ENCODE measurements at regions not wholly inside any gene's neighbourhood (a gene's known extent, or its start where the extent isn't known, plus 50 kb on each side); places are given as distances from the start of the nearest gene placed in this dataset.

DNA sequence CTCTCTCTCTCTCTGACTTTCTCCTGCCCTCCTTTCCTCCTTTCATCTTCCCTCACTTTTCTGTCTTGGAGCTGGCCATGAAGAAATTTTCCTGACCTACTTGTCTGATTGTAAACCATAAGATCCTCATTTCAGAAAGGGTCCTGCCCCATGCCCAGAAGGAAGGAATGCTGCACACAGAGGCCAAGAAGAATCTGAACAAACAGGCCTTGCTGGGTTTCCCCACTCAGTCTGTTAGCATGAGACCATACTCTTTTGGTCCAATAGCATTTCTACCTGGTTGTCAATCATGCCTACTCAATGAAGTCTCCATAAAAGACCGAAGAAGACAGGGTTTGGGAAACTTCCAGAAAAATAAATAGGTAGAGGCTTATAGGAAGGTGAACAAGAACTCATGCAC is 128.7 kb downstream of the MAB21L3 start:
- TF ChIP-seq RAD21 (IDR thresholded peaks at IDR 0.05; ENCODE audit: low read length) = no peak
- TF ChIP-seq, protein P1, sequence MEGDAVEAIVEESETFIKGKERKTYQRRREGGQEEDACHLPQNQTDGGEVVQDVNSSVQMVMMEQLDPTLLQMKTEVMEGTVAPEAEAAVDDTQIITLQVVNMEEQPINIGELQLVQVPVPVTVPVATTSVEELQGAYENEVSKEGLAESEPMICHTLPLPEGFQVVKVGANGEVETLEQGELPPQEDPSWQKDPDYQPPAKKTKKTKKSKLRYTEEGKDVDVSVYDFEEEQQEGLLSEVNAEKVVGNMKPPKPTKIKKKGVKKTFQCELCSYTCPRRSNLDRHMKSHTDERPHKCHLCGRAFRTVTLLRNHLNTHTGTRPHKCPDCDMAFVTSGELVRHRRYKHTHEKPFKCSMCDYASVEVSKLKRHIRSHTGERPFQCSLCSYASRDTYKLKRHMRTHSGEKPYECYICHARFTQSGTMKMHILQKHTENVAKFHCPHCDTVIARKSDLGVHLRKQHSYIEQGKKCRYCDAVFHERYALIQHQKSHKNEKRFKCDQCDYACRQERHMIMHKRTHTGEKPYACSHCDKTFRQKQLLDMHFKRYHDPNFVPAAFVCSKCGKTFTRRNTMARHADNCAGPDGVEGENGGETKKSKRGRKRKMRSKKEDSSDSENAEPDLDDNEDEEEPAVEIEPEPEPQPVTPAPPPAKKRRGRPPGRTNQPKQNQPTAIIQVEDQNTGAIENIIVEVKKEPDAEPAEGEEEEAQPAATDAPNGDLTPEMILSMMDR (IDR thresholded peaks at IDR 0.05) = no peak
- TF ChIP-seq, protein P2, sequence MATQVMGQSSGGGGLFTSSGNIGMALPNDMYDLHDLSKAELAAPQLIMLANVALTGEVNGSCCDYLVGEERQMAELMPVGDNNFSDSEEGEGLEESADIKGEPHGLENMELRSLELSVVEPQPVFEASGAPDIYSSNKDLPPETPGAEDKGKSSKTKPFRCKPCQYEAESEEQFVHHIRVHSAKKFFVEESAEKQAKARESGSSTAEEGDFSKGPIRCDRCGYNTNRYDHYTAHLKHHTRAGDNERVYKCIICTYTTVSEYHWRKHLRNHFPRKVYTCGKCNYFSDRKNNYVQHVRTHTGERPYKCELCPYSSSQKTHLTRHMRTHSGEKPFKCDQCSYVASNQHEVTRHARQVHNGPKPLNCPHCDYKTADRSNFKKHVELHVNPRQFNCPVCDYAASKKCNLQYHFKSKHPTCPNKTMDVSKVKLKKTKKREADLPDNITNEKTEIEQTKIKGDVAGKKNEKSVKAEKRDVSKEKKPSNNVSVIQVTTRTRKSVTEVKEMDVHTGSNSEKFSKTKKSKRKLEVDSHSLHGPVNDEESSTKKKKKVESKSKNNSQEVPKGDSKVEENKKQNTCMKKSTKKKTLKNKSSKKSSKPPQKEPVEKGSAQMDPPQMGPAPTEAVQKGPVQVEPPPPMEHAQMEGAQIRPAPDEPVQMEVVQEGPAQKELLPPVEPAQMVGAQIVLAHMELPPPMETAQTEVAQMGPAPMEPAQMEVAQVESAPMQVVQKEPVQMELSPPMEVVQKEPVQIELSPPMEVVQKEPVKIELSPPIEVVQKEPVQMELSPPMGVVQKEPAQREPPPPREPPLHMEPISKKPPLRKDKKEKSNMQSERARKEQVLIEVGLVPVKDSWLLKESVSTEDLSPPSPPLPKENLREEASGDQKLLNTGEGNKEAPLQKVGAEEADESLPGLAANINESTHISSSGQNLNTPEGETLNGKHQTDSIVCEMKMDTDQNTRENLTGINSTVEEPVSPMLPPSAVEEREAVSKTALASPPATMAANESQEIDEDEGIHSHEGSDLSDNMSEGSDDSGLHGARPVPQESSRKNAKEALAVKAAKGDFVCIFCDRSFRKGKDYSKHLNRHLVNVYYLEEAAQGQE (IDR thresholded peaks at IDR 0.05; ENCODE audit: low read depth, low read length) = no peak
- TF ChIP-seq, protein P3, sequence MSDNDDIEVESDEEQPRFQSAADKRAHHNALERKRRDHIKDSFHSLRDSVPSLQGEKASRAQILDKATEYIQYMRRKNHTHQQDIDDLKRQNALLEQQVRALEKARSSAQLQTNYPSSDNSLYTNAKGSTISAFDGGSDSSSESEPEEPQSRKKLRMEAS (IDR thresholded peaks at IDR 0.05; ENCODE audit: low read depth) = no peak
- TF ChIP-seq JUND (IDR thresholded peaks at IDR 0.05) = no peak
- TF ChIP-seq, protein P4, sequence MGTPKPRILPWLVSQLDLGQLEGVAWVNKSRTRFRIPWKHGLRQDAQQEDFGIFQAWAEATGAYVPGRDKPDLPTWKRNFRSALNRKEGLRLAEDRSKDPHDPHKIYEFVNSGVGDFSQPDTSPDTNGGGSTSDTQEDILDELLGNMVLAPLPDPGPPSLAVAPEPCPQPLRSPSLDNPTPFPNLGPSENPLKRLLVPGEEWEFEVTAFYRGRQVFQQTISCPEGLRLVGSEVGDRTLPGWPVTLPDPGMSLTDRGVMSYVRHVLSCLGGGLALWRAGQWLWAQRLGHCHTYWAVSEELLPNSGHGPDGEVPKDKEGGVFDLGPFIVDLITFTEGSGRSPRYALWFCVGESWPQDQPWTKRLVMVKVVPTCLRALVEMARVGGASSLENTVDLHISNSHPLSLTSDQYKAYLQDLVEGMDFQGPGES (IDR thresholded peaks at IDR 0.05; ENCODE audit: low read depth, low read length) = no peak
- TF ChIP-seq, protein P5, sequence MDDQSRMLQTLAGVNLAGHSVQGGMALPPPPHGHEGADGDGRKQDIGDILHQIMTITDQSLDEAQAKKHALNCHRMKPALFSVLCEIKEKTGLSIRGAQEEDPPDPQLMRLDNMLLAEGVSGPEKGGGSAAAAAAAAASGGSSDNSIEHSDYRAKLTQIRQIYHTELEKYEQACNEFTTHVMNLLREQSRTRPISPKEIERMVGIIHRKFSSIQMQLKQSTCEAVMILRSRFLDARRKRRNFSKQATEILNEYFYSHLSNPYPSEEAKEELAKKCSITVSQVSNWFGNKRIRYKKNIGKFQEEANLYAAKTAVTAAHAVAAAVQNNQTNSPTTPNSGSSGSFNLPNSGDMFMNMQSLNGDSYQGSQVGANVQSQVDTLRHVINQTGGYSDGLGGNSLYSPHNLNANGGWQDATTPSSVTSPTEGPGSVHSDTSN (IDR thresholded peaks at IDR 0.05) = no peak
- no peak for TF ChIP-seq GABPA (IDR thresholded peaks at IDR 0.05; ENCODE audit: low read depth)
- no peak for TF ChIP-seq POLR2AphosphoS5 (IDR thresholded peaks at IDR 0.05; ENCODE audit: low read depth, low read length)
- TF ChIP-seq, protein P6, sequence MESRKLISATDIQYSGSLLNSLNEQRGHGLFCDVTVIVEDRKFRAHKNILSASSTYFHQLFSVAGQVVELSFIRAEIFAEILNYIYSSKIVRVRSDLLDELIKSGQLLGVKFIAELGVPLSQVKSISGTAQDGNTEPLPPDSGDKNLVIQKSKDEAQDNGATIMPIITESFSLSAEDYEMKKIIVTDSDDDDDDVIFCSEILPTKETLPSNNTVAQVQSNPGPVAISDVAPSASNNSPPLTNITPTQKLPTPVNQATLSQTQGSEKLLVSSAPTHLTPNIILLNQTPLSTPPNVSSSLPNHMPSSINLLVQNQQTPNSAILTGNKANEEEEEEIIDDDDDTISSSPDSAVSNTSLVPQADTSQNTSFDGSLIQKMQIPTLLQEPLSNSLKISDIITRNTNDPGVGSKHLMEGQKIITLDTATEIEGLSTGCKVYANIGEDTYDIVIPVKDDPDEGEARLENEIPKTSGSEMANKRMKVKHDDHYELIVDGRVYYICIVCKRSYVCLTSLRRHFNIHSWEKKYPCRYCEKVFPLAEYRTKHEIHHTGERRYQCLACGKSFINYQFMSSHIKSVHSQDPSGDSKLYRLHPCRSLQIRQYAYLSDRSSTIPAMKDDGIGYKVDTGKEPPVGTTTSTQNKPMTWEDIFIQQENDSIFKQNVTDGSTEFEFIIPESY (IDR thresholded peaks at IDR 0.05; ENCODE audit: borderline replicate concordance, low read depth) = no peak
- TF ChIP-seq FOXJ3 (CRISPR knock-in tag; IDR thresholded peaks at IDR 0.05) = no peak
- no peak for TF ChIP-seq CHD2 (IDR thresholded peaks at IDR 0.05; ENCODE audit: low read length, partially characterized antibody)

All from SK-N-SH (cell line).